ENCODE measurements at regions not wholly inside any gene's neighbourhood (a gene's known extent, or its start where the extent isn't known, plus 50 kb on each side); places are given as distances from the start of the nearest gene placed in this dataset.

DNA sequence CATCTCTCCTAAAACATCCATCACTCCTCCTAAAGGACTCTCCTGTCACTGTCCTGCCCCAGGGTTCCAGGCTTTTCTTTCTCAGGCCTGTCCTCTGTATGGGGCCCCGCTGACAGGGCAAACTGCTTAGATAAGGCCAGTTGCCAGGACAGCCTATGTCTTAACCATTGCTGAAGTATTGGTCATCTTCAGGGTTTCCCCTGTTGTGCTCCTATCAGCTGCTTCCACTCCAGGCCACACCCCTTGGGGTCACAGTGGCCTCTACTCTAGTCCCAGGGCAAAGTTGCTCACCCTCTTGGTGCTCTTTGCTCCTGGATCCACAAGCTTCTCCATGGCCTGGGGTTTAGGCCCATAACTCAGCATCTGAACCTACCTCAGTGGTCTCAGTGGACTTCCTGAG, 138.0 kb upstream of the PJA1 start:
- no peak for DNase-seq

DNA sequence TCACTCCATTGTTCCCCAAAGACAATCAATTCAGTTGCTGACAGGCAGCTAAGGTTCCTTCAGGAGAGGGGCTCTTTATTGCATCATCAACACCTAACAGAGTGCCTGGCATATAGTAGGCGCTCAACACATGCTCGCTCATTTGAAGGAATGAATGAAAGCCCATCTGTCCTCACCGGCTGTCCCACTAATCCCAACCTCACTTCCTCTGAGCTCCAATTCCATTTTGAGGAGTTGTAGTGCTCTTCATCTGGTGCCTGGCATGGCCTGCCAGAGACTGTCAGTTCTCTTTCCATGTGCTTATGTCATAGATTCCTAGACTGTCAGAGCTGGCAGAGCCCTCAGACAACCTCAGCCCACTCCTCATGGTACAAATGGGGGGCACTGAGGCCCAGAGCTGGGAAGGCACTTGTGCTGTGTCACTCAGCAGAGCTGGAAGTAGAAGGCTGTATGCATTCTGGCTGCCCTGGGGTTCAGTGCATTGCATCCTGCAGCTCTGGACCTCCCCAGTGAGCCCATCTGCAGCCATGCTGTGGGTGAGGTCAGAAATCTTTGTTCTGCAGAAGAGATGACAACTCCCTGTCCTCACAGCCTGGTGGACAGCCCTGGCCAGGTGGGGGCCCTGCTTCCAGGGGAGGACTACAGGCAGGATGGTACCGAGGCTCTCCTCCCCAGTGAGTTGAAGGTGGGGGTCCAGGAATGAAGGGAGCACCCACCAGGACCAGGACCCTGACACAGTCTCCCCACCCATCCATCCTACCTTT, 134.9 kb upstream of the PJA1 start:
- DNase-seq: no peak

DNA sequence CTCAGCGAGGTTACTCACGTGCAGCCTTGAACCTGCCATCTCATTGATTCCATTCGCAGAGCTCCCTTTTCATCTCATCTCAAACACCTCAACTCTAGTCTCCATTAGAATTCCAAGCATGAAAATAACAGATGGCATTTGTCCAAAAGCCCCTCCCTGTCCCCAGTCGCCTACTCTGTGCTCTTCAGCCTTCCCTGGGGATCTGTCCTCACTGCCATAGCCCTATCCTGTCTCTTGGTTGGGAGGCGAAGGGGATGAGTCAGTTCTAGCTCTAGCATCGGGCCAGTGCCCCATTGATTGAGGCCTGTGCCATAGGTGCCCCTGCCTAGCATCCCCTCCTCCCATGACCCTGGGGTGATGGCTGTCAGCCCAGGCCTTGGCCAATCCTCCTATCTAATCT, 134.0 kb upstream of the PJA1 start:
- no peak for DNase-seq

- no peak for DNase-seq
These were observed 133.3 kb upstream of the PJA1 start for GRCh38 chrX:69298466-69299140.

DNA sequence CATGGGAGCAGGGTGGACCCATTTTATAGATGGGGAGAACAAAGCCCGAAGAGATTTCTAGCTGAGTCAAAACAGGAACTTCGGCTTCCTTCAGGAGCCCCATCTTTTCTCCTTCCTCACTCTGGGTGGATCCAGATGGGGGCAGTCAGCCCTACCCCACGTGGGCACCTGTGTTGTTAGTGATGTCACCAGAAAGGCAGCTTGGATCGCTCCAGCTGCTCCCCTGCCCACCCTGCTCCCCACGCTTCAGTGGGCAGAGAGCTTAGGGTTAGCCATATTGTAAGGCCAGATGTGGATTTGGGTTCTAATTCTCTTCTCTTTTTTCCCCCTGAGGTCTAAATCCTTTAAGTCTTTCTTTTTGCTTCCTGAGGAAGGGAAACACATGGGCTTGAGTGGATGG, 132.3 kb upstream of the PJA1 start:
- no peak for DNase-seq

DNA sequence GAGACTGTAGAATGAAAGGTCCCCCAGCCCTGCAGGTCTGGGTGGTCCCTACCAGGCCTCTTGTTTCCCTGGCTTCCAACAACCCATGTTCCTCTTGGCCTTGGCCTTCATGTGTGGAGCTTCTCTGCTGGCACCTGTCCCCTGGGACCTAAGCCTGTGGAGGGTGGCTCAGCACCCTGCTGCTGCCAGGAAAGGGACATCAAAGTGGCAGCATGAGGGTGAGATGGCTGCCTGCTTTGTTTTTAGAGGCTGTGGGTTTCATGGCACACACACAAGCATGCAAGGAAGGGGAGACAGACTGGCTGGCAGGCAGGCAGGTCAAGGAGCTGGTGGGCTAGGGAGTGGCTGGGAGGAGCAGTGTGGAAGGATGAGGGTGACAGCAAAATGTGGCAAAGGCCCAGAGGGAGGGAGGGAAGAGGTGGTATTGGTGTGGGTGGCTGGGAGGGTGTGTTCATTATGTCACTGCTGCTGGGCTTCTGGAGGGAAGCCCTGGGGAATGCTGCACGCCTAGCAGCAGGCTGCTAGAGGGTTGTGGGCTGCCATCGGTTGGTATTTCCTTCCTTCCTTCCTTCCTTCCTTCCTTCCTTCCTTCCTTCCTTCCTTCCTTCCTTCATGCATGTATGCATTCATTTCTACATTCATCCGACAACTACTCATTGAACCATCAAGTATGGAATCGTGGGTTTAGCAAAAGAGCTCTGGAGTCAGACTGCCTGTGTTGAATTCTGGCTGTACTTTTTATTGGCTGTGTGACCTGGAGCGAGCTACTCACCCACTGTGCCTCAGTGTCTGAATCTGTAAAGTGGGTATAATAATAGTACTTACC, 128.7 kb upstream of the PJA1 start:
- DNase-seq: no peak

- no peak for DNase-seq
These were observed 125.9 kb upstream of the PJA1 start for GRCh38 chrX:69291116-69291515.

DNA sequence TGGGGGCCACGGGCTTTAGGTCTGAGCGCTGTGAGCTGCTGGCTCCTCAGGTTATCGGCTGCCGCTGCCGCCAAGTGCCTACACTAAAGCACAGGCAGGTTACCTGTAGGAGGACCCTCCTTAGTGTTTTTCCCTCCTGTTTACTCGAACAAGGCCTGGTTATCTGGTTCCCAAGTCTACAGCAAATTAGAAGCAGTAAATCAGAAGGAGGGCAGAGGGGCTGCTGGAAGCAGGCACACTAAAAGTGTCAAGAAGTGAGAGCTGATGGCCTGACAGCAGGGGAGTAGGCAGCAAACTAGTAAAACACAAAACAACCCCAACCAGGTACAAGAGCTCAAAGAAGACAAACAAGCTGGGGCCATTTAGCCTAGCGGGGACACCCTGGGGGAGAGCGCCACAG, 125.0 kb upstream of the PJA1 start:
- DNase-seq: no peak

DNA sequence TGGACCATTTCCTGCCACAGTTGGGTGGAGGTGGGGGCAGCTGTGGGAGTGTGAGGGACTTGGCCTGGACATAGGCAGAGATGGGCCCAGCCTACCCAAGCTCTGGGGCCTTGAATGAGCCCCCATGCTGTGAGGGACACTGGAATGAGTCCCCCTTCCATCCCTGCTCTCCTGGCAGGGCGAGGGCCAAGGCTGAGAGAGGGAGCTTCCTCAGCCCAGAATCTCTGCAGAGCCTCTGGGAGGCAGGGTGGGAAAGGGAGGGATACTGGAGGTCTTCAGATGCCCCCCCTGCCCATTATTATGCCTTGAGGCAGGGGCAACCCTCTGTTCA, 124.5 kb upstream of the PJA1 start:
- no peak for DNase-seq

DNA sequence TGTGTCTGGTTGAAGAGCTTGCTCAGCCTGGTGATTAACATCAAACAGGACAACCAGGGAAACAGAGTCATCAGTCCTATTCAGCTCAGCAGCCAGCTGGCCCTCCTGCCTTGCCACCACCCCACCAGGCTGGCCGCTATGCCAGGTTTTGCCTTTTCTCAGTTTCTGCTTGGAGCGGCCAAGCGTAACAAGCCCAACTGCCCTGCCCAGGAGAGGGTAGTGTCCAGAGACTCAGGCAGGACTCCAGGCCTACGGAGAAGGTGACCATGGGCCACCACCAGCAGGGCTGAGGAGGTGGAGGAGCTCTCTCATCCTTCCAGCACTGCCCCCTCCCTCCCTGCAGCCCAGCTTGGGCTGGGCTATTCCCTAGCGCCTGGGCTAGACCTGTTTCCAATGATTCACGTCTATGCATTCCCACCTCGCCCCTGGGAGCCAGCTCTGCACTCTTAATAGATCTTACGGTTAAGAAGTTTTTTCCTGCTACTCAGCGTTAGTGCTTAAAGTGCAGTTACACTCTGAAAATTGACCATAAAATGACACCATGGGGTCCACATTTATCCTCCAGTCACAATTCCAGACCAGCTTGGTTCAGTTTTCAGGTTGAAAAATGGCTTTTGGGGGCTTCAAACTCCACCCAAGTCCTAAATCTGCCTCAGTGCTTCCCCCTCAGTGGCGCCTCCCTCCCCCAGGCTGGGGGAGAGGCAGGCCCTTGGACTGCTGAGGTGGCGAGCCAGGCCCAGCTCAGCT, 124.0 kb upstream of the PJA1 start:
- no peak for DNase-seq

DNA sequence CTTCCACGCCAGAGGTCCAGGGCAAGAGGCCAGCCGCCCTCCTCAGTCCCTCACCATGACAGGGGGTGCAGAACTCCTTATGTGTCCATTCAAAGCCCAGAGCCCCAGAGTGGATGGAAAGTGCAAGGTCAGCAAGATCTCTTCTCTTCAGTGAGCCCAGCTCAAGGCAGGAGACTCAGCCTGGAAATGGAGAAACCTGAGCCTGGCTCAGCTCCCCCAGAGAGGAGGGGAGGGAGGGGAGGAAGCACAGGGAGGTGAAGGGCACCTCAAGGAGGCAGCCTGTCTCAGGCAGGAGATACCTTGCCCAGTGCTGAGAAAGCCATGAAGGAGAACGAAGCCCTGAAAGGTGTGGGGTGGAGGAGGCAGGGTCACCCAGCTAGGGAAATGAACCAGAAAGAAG, 121.8 kb upstream of the PJA1 start:
- DNase-seq: no peak

DNA sequence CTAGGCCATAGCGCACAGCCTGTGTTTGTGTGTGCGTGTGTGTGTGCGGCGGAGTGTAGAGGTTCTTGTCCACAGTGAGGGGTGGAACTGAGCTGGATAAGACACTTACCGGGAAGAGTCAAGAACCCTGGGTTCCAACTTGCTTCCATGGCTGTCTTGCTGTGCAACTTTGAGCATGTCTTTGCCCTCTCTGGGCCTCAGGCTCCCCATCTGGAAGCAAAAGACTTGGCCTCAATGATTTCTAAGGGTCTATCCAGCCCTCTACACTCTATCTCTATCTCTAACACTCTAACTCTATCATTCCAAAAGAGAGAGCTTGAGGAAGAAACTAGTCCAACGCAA, 121.3 kb upstream of the PJA1 start:
- DNase-seq: no peak

DNA sequence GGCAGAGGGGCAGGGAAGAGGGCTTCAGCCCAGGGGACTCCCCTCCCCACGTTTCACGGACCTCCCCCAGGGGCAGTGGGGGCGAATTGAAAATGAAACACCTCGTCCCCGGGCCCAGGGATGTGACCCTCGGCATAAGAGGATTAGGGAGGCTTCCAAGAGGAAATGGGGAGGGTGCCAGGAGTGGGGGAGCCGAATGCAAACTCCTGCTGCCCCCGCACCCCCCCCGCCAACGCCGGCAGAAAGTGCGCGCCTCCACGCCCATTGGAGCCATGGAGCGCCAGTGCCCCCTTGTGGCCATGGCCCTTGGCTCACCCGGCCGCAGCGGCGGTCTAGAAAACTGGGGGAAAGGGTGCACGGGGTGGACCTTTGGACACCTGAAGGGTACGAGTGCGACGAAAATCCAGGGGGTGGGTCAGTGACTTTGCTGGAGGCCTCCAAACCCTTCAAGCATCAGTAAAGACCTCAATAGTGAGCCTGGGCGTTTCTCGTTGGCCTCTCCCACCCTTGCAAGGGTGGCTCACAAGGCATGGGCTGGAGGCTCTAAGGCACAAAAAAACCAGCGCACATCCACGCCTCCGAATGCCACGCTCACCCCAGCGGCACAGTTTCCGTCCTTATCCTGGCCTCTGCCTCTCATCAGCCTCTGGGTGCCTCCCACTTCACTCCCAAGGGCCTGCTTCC, 120.8 kb upstream of the PJA1 start:
- DNase-seq: peak; percentile 58 to 67

GRCh38 chrX:69285401-69285877, 120.2 kb upstream of the PJA1 start:
- DNase-seq: no peak

- DNase-seq: no peak
These were observed 119.2 kb upstream of the PJA1 start for GRCh38 chrX:69284491-69284890.

GRCh38 chrX:69282893-69283690, 117.8 kb upstream of the PJA1 start:
- no peak for DNase-seq

GRCh38 chrX:69280933-69281332, 115.7 kb upstream of the PJA1 start:
- no peak for DNase-seq

DNA sequence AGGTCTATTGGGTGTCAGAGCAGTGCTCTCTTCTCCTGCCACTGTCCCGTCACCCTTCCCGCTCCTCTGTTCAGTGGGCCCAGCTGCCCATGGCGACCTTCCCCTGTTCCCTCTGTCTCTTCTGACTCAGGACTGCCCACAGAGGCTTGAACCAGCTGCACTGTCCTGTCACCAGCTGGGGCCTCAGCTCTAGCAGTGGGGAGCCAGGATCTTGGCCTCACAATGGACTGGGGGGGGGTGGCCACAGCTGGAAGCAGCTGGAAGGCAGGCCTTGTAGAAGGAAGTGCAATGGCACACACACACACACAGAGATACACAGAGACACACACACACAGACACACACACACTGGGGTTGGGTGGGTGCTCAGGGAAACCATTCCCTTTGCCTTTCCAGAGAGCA, 114.0 kb upstream of the PJA1 start:
- DNase-seq: no peak

GRCh38 chrX:69278031-69278687, 112.9 kb upstream of the PJA1 start:
- no peak for DNase-seq

GRCh38 chrX:69277369-69277990, 112.2 kb upstream of the PJA1 start:
- no peak for DNase-seq

DNA sequence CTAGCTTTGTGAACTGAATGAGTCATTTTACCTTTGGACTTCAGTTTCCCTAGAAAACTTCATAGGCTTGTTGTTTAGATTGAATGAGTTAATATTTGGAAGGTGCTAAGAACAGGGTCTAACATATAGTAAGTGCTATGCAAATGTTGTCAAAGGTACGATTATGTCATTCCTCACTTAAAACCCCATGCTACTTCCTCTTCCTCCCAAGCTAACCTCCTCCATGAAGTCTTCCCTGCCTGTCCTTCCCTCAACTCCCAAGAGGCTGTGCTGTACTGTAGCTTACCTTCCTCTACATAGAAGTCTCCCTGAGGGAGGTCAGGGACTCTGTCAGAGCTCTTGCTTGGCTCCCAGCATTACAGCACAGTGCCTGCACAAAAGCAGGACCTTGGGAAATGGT, 103.4 kb upstream of the PJA1 start:
- DNase-seq: no peak

Data from stimulated activated CD4-positive, alpha-beta T cell treated with anti-CD3 and anti-CD28 coated beads, Interleukin-2, amount 100 ng/mL, for 24 hours (primary cell).